Peyer's patch (tissue), 4 donors: ENCODE measurements at regions not wholly inside any gene's neighbourhood (a gene's known extent, or its start where the extent isn't known, plus 50 kb on each side); places are given as distances from the start of the nearest gene placed in this dataset.
A peak's percentile ranks its signal among the peaks of the same experiment; 100 is the strongest.

Source experiments
- DNase-seq, 3 donors: peaks; one replicate each; pipeline ENCODE4 v3.0.0-alpha.2; 2017 to 2019
- H3K27ac ChIP-seq, 4 donors: fragments of 200-600 bp; sonication (generic); one replicate each; pipeline ENCODE4 v1.5.1; 2016 to 2019
- H3K27me3 ChIP-seq, 2 donors: fragments of 200-600 bp; sonication (generic); one replicate each; pipeline ENCODE4 v1.5.1; 2019
- H3K36me3 ChIP-seq, 3 donors: fragments of 200-600 bp; sonication (generic); one replicate each; pipeline ENCODE4 v1.5.1; 2016 to 2019
- H3K4me1 ChIP-seq, 4 donors: fragments of 200-600 bp; sonication (generic); one replicate each; pipeline ENCODE4 v1.5.1; 2016 to 2019
- H3K4me3 ChIP-seq, 4 donors: fragments of 200-600 bp; sonication (generic); 1 replicate in 3 of 4; 2 replicates in 1 of 4; pipeline ENCODE4 v1.5.1; 2016 to 2019; ENCODE audit warnings: mild to moderate bottlenecking in 1 of 4
- H3K9me3 ChIP-seq, 4 donors: fragments of 200-600 bp; sonication (generic); one replicate each; pipeline ENCODE4 v1.5.1; 2016 to 2019; ENCODE audit warnings: mild to moderate bottlenecking in 1 of 4
- CTCF ChIP-seq, 6 experiments: fragments of 450-650 bp in 4 of 6; fragments of 200-600 bp in 2 of 6; sonication (generic) in 1 of 6; IDR thresholded peaks; one replicate each; pipeline ENCODE4 v1.5.1; 2017 to 2019; ENCODE audit warnings: antibody characterized with exemption in 6 of 6, mild to moderate bottlenecking in 3 of 6, moderate library complexity in 1 of 6
- POLR2A ChIP-seq, 2 donors: fragments of 450-650 bp; IDR thresholded peaks; one replicate each; pipeline ENCODE4 v1.5.1; 2017; ENCODE audit warnings: antibody characterized with exemption in 2 of 2, mild to moderate bottlenecking in 2 of 2, moderate library complexity in 2 of 2

GRCh38 chr13:79825959-79826358 is 345.0 kb downstream of the NDFIP2 start:
- H3K27me3 ChIP-seq: no peaks in the 10 kb centered on the region
- no peak overlapping the region for H3K4me3 ChIP-seq
- no peaks in the 10 kb centered on the region for H3K9me3 ChIP-seq
- TF ChIP-seq CTCF (IDR thresholded peaks at IDR 0.05) (no peak), POLR2A (IDR thresholded peaks at IDR 0.05) (no peak)
- H3K4me1 ChIP-seq: no peaks in the 10 kb centered on the region
- DNase-seq: no peak
- H3K27ac ChIP-seq: no peak overlapping the region
- H3K36me3 ChIP-seq: no peaks in the 10 kb centered on the region

- no peaks in the 10 kb centered on the region for H3K9me3 ChIP-seq
- no peak for DNase-seq
Observed at GRCh38 chr13:79815041-79815440, 334.1 kb downstream of the NDFIP2 start.

GRCh38 chr13:79812070-79812850 is 331.3 kb downstream of the NDFIP2 start:
- peak overlapping the region in 1 of 4 donors; percentile 1 for H3K27ac ChIP-seq
- no peaks in the 10 kb centered on the region for H3K36me3 ChIP-seq
- no peaks in the 10 kb centered on the region for H3K9me3 ChIP-seq
- no peaks in the 10 kb centered on the region for H3K4me1 ChIP-seq
- DNase-seq: no peak
- TF ChIP-seq CTCF (IDR thresholded peaks at IDR 0.05) (no peak), POLR2A (IDR thresholded peaks at IDR 0.05) (no peak)
- no peak overlapping the region for H3K4me3 ChIP-seq
- no peaks in the 10 kb centered on the region for H3K27me3 ChIP-seq

More at GRCh38 chr13:79815041-79815440, 334.1 kb downstream of the NDFIP2 start:
- no peak for TF ChIP-seq POLR2A (IDR thresholded peaks at IDR 0.05)
- TF ChIP-seq CTCF (IDR thresholded peaks at IDR 0.05): no peak
- Histone ChIP-seq H3K27ac (no peak overlapping the region), H3K4me3 (no peak overlapping the region), H3K4me1 (no peaks in the 10 kb centered on the region), H3K36me3 (no peaks in the 10 kb centered on the region), H3K27me3 (no peaks in the 10 kb centered on the region)

- Histone ChIP-seq H3K27me3 (no peaks in the 10 kb centered on the region), H3K36me3 (no peaks in the 10 kb centered on the region), H3K9me3 (no peaks in the 10 kb centered on the region), H3K4me1 (no peaks in the 10 kb centered on the region), H3K27ac (no peak overlapping the region), H3K4me3 (no peak overlapping the region)
- TF ChIP-seq CTCF (IDR thresholded peaks at IDR 0.05) (no peak), POLR2A (IDR thresholded peaks at IDR 0.05) (no peak)
- DNase-seq: no peak
Observed at GRCh38 chr13:79811170-79811569, 330.2 kb downstream of the NDFIP2 start.

GRCh38 chr13:79810669-79811068 is 329.7 kb downstream of the NDFIP2 start:
- no peaks in the 10 kb centered on the region for H3K4me1 ChIP-seq
- DNase-seq: no peak
- no peak overlapping the region for H3K27ac ChIP-seq
- H3K4me3 ChIP-seq: no peak overlapping the region
- H3K9me3 ChIP-seq: no peaks in the 10 kb centered on the region
- H3K27me3 ChIP-seq: no peaks in the 10 kb centered on the region
- no peak for TF ChIP-seq POLR2A (IDR thresholded peaks at IDR 0.05)
- TF ChIP-seq CTCF (IDR thresholded peaks at IDR 0.05): no peak
- no peaks in the 10 kb centered on the region for H3K36me3 ChIP-seq
